ENCODE measurements at regions not wholly inside any gene's neighbourhood (a gene's known extent, or its start where the extent isn't known, plus 50 kb on each side); places are given as distances from the start of the nearest gene placed in this dataset.

DNA sequence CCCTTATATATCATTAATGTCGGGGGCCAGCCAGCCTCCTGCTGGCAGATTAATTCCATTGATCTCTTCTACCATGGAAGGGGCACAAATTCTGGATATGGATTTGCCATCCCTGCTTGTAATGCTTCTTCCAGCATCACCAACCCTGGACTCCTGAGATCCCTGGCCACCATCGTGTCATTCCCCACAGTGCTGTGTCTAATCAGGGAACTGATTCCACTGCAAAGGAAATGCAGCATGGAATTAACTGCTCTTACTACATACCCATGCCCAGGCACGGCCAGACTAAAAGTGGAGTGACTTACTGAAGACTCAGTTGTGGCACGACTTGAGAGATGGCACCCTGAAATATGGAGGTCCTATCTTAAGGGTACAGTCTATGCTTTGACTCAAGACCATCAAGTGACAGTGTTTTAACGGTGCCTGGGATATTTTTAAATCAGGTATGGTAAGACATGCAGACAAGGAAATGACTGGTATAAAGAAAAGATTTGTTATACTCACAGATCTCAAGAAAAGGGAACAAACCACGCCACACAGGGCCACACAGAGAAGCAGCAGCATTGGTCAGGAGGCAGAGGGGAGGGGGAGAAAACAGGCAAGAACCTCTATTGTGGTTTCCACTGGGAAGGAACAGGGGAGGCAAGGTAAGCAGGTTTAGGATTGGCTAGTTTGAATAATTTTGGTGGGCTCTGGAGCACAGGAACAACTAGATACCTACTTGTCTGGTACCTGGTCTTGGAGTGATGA, 65.1 kb downstream of the IGLL5 start:
- TF ChIP-seq, protein P1, sequence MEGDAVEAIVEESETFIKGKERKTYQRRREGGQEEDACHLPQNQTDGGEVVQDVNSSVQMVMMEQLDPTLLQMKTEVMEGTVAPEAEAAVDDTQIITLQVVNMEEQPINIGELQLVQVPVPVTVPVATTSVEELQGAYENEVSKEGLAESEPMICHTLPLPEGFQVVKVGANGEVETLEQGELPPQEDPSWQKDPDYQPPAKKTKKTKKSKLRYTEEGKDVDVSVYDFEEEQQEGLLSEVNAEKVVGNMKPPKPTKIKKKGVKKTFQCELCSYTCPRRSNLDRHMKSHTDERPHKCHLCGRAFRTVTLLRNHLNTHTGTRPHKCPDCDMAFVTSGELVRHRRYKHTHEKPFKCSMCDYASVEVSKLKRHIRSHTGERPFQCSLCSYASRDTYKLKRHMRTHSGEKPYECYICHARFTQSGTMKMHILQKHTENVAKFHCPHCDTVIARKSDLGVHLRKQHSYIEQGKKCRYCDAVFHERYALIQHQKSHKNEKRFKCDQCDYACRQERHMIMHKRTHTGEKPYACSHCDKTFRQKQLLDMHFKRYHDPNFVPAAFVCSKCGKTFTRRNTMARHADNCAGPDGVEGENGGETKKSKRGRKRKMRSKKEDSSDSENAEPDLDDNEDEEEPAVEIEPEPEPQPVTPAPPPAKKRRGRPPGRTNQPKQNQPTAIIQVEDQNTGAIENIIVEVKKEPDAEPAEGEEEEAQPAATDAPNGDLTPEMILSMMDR (conservative IDR thresholded peaks at IDR 0.05; ENCODE audit: low read depth, low read length): no peak
- TF ChIP-seq EZH2 (IDR thresholded peaks at IDR 0.05; ENCODE audit: borderline replicate concordance, low read depth, low read length, poor library complexity, severe bottlenecking): no peak
